ENCODE measurements at regions not wholly inside any gene's neighbourhood (a gene's known extent, or its start where the extent isn't known, plus 50 kb on each side); places are given as distances from the start of the nearest gene placed in this dataset.
A peak's percentile ranks its signal among the peaks of the same experiment; 100 is the strongest.

- DNase-seq: no peak
Observed at GRCh38 chr15:68871507-68871906, 50.8 kb upstream of the ANP32A start.

- no peak for DNase-seq
Observed at GRCh38 chr15:68874788-68875187, 54.1 kb upstream of the ANP32A start.

GRCh38 chr15:68875377-68876116 lies 54.8 kb upstream of the SPESP1 start:
- peak; percentile 95 for DNase-seq

- DNase-seq: no peak
Observed at GRCh38 chr15:68877626-68878025, 52.7 kb upstream of the SPESP1 start.

GRCh38 chr15:68880382-68880781 lies 49.9 kb upstream of the SPESP1 start:
- DNase-seq: no peak

All from muscle of arm (tissue), 1 donor.